OCI-LY7 (cell line): ENCODE measurements at regions not wholly inside any gene's neighbourhood (a gene's known extent, or its start where the extent isn't known, plus 50 kb on each side); places are given as distances from the start of the nearest gene placed in this dataset.

Experiments used
- EZH2phosphoT487 ChIP-seq: fragments of 200-600 bp; sonication (generic); IDR thresholded peaks from 2 replicates; pipeline ENCODE4 v1.6.1; 2018; ENCODE audit warnings: low read depth, borderline replicate concordance, mild to moderate bottlenecking, mixed run types, antibody characterized with exemption, low read length, moderate library complexity, mixed read lengths
- TF ChIP-seq, protein P1 (sequence below): fragments of 200-600 bp; sonication (generic); conservative IDR thresholded peaks from 2 replicates; pipeline ENCODE4 v1.5.1; 2014; ENCODE audit warnings: mild to moderate bottlenecking, antibody characterized with exemption, low read length, moderate library complexity, mixed read lengths

DNA sequence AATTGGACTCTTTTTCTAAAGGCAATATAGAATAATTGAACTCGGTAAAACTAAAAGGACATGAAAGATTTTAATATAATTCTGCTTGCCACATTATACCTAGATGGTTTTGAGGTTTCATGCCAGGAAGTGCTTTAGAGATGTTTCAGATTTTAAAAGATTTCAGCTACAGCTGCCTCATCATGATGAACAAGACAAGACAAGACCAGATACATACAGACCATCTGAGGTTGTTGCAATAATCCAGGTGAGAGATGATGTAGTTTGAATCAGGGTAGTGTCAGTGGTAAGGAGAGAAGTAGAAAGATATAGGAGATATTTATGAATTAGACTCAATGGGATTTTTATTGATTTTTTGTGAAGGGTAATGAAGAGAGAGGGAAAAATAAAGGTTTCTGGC, 374.3 kb upstream of the HSF2 start:
- TF ChIP-seq, protein P1, sequence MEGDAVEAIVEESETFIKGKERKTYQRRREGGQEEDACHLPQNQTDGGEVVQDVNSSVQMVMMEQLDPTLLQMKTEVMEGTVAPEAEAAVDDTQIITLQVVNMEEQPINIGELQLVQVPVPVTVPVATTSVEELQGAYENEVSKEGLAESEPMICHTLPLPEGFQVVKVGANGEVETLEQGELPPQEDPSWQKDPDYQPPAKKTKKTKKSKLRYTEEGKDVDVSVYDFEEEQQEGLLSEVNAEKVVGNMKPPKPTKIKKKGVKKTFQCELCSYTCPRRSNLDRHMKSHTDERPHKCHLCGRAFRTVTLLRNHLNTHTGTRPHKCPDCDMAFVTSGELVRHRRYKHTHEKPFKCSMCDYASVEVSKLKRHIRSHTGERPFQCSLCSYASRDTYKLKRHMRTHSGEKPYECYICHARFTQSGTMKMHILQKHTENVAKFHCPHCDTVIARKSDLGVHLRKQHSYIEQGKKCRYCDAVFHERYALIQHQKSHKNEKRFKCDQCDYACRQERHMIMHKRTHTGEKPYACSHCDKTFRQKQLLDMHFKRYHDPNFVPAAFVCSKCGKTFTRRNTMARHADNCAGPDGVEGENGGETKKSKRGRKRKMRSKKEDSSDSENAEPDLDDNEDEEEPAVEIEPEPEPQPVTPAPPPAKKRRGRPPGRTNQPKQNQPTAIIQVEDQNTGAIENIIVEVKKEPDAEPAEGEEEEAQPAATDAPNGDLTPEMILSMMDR: no peak
- no peak for TF ChIP-seq EZH2phosphoT487
